ENCODE measurements at regions not wholly inside any gene's neighbourhood (a gene's known extent, or its start where the extent isn't known, plus 50 kb on each side); places are given as distances from the start of the nearest gene placed in this dataset.
"Not testable (repeated sequence)": the region's sequence is repeated elsewhere in the genome, so short reads cannot be mapped to it uniquely, and the experiment has no call there.

- H3K4me3 ChIP-seq (replicated peaks in 1 of 2; ENCODE audit: low read depth in 2 of 2, low read length in 2 of 2) = no peak overlapping the region
- no peak for DNase-seq (ENCODE audit: low read depth in 2 of 2)
- TF ChIP-seq CTCF (IDR thresholded peaks at IDR 0.05; ENCODE audit: low read depth, low read length) = no peak
Observed at GRCh38 chrX:42000836-42001235, 77.5 kb upstream of the CASK start.

- TF ChIP-seq CTCF (IDR thresholded peaks at IDR 0.05; ENCODE audit: low read depth, low read length) = no peak
- no peak for DNase-seq (ENCODE audit: low read depth in 2 of 2)
- H3K4me3 ChIP-seq (replicated peaks in 1 of 2; ENCODE audit: low read depth in 2 of 2, low read length in 2 of 2) = no peak overlapping the region
Observed at GRCh38 chrX:41984628-41985027, 61.3 kb upstream of the CASK start.

- TF ChIP-seq CTCF (IDR thresholded peaks at IDR 0.05; ENCODE audit: low read depth, low read length) = no peak
- H3K4me3 ChIP-seq (replicated peaks in 1 of 2; ENCODE audit: low read depth in 2 of 2, low read length in 2 of 2) = no peak overlapping the region
- DNase-seq (ENCODE audit: low read depth in 2 of 2) = no peak
Observed at GRCh38 chrX:41982953-41983352, 59.6 kb upstream of the CASK start.

DNA sequence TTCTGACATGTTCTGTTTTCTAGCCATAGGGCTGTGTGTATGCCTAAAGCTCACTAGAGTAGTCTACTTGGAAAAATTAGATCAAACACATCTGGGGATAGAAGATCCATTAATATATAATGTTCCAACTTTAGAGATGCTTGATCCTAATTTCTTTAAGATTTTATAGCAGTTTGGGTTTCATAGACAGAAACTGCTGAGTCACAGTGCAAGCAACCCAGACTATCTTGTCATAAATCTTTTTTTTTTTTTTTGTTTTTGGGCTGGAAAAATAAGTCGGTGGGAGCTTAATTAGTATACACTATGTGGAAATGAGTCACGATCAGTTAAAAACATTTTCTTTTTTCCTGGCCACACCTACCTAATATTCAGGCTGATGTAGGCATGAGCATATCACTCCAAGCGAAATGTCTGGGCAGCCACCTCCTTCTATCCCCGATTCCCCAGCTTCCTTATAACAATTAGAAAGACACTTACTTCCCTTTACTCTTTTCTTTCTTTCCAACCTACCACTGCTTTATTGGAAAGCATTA is 58.2 kb upstream of the CASK start:
- no peak for TF ChIP-seq CTCF (IDR thresholded peaks at IDR 0.05; ENCODE audit: low read depth, low read length)
- DNase-seq (ENCODE audit: low read depth in 2 of 2) = no peak
- no peak overlapping the region for H3K4me3 ChIP-seq (replicated peaks in 1 of 2; ENCODE audit: low read depth in 2 of 2, low read length in 2 of 2)

- not testable (repeated sequence) for H3K4me3 ChIP-seq (replicated peaks in 1 of 2; ENCODE audit: low read depth in 2 of 2, low read length in 2 of 2); DNase-seq (ENCODE audit: low read depth in 2 of 2)
Observed at GRCh38 chrX:41974677-41975076, 51.3 kb upstream of the CASK start.

DNA sequence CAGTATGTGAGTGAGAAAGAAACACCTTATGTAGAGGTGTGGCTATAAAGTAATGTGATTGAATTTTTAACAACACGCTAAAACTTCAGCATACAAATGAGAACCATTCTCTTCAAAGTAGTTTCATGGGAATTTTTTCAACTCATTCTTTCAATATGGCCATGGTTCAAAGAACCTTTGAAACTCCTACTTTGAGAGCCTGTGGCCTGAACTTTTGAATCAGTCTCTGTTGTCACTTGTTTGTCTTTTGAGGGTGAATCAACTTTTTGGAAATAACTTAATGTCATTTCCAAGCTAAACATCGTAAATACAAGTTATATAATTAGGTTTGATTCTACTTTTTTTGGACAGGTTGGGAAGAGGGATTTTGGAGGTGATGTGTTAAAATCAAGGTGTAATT is 49.9 kb upstream of the CASK start:
- H3K4me3 ChIP-seq (replicated peaks in 1 of 2; ENCODE audit: low read depth in 2 of 2, low read length in 2 of 2) = no peak overlapping the region
- no peak for TF ChIP-seq CTCF (IDR thresholded peaks at IDR 0.05; ENCODE audit: low read depth, low read length)
- no peak for DNase-seq (ENCODE audit: low read depth in 2 of 2)
